Parathyroid adenoma (tissue), 2 donors: ENCODE measurements at regions not wholly inside any gene's neighbourhood (a gene's known extent, or its start where the extent isn't known, plus 50 kb on each side); places are given as distances from the start of the nearest gene placed in this dataset.

Source experiments
- H2AFZ ChIP-seq: fragments of 300-600 bp; sonication (generic); one replicate; pipeline ENCODE4 v1.7.0; 2017; ENCODE audit warnings: antibody characterized with exemption, mild to moderate bottlenecking
- H3K27ac ChIP-seq: fragments of 300-600 bp; sonication (generic); one replicate; pipeline ENCODE4 v1.7.0; 2017
- H3K27me3 ChIP-seq: fragments of 300-600 bp; sonication (generic); one replicate; pipeline ENCODE4 v1.7.0; 2017; ENCODE audit warnings: low read length; ENCODE audit not compliant: control insufficient read depth, insufficient read depth
- H3K36me3 ChIP-seq: fragments of 300-600 bp; sonication (generic); one replicate; pipeline ENCODE4 v1.7.0; 2017; ENCODE audit warnings: low read length; ENCODE audit not compliant: control insufficient read depth, insufficient read depth
- H3K4me1 ChIP-seq: fragments of 300-600 bp; sonication (generic); one replicate; pipeline ENCODE4 v1.7.0; 2017; ENCODE audit warnings: control low read depth
- H3K4me2 ChIP-seq: fragments of 300-600 bp; sonication (generic); one replicate; pipeline ENCODE4 v1.7.0; 2017; ENCODE audit warnings: low read length
- H3K4me3 ChIP-seq: fragments of 300-600 bp; sonication (generic); one replicate; pipeline ENCODE4 v1.7.0; 2017; ENCODE audit warnings: low read depth, low read length
- H3K79me2 ChIP-seq: fragments of 300-600 bp; sonication (generic); one replicate; pipeline ENCODE4 v1.7.0; 2017; ENCODE audit warnings: control low read depth
- H3K9ac ChIP-seq: fragments of 300-600 bp; sonication (generic); one replicate; pipeline ENCODE4 v1.7.0; 2017; ENCODE audit warnings: mild to moderate bottlenecking
- H3K9me3 ChIP-seq: fragments of 300-600 bp; sonication (generic); one replicate; pipeline ENCODE4 v1.7.0; 2017; ENCODE audit warnings: low read length; ENCODE audit not compliant: control insufficient read depth
- CTCF ChIP-seq: fragments of 300-600 bp; sonication (generic); IDR thresholded peaks from one replicate; pipeline ENCODE4 v1.7.0; 2017; ENCODE audit warnings: antibody characterized with exemption, mild to moderate bottlenecking
- donor health status: primary hyperparathyroidism.

- Histone ChIP-seq H3K4me1 (no peaks in the 10 kb centered on the region), H3K79me2 (no peaks in the 10 kb centered on the region), H3K27ac (no peak overlapping the region), H3K36me3 (no peaks in the 10 kb centered on the region), H3K9ac (no peak overlapping the region), H3K4me3 (no peak overlapping the region), H3K27me3 (no peaks in the 10 kb centered on the region), H3K9me3 (no peaks in the 10 kb centered on the region), H3K4me2 (no peak overlapping the region), H2AFZ (no peak overlapping the region)
- TF ChIP-seq CTCF = no peak
Measured at GRCh38 chrX:20606831-20607230, 340.1 kb upstream of the RPS6KA3 start.

GRCh38 chrX:20596856-20597255, 330.1 kb upstream of the RPS6KA3 start:
- TF ChIP-seq CTCF = no peak
- H3K79me2 ChIP-seq = no peaks in the 10 kb centered on the region
- no peak overlapping the region for H3K9ac ChIP-seq
- H3K4me2 ChIP-seq = no peak overlapping the region
- H3K36me3 ChIP-seq = no peaks in the 10 kb centered on the region
- no peaks in the 10 kb centered on the region for H3K9me3 ChIP-seq
- no peak overlapping the region for H3K27ac ChIP-seq
- H3K27me3 ChIP-seq = no peaks in the 10 kb centered on the region
- no peaks in the 10 kb centered on the region for H3K4me1 ChIP-seq
- H2AFZ ChIP-seq = no peak overlapping the region
- no peak overlapping the region for H3K4me3 ChIP-seq

GRCh38 chrX:20595928-20596575, 329.3 kb upstream of the RPS6KA3 start:
- no peak for TF ChIP-seq CTCF
- Histone ChIP-seq H3K9me3 (no peaks in the 10 kb centered on the region), H3K4me2 (no peak overlapping the region), H3K9ac (no peak overlapping the region), H3K4me1 (no peaks in the 10 kb centered on the region), H3K4me3 (no peak overlapping the region), H3K27ac (no peak overlapping the region), H3K36me3 (no peaks in the 10 kb centered on the region), H3K79me2 (no peaks in the 10 kb centered on the region), H3K27me3 (no peaks in the 10 kb centered on the region), H2AFZ (no peak overlapping the region)

GRCh38 chrX:20594985-20595384, 328.3 kb upstream of the RPS6KA3 start:
- H3K4me1 ChIP-seq = no peaks in the 10 kb centered on the region
- no peak for TF ChIP-seq CTCF
- H3K9ac ChIP-seq = no peak overlapping the region
- H3K79me2 ChIP-seq = no peaks in the 10 kb centered on the region
- H3K27ac ChIP-seq = no peak overlapping the region
- H3K4me2 ChIP-seq = no peak overlapping the region
- no peaks in the 10 kb centered on the region for H3K9me3 ChIP-seq
- no peak overlapping the region for H2AFZ ChIP-seq
- H3K4me3 ChIP-seq = no peak overlapping the region
- H3K27me3 ChIP-seq = no peaks in the 10 kb centered on the region
- H3K36me3 ChIP-seq = no peaks in the 10 kb centered on the region

- H3K79me2 ChIP-seq = no peaks in the 10 kb centered on the region
- H3K27me3 ChIP-seq = no peaks in the 10 kb centered on the region
- TF ChIP-seq CTCF = no peak
- H3K36me3 ChIP-seq = no peaks in the 10 kb centered on the region
- H3K9ac ChIP-seq = no peak overlapping the region
- H3K4me2 ChIP-seq = no peak overlapping the region
- H3K9me3 ChIP-seq = no peaks in the 10 kb centered on the region
- no peak overlapping the region for H3K4me3 ChIP-seq
- H3K27ac ChIP-seq = no peak overlapping the region
- no peaks in the 10 kb centered on the region for H3K4me1 ChIP-seq
- no peak overlapping the region for H2AFZ ChIP-seq
Measured at GRCh38 chrX:20593836-20594235, 327.1 kb upstream of the RPS6KA3 start.
